ENCODE measurements at regions not wholly inside any gene's neighbourhood (a gene's known extent, or its start where the extent isn't known, plus 50 kb on each side); places are given as distances from the start of the nearest gene placed in this dataset.

GRCh38 chr5:86525622-86526021 is 92.1 kb upstream of the COX7C start:
- H3K27ac ChIP-seq (ENCODE audit: low read depth, low read length, poor library complexity, severe bottlenecking) = no peak overlapping the region
- POLR2A ChIA-PET (ENCODE audit: low non-redundant PET) = interaction anchor here (0.8 kb wide), 1 partner anchor 116 kb away, joined by 4 read pairs; no protein-coding TSS in a partner anchor
- H3K9me3 ChIP-seq (ENCODE audit: low read depth, low read length, poor library complexity, severe bottlenecking) = no peaks in the 10 kb centered on the region
- TF ChIP-seq EZH2 (IDR thresholded peaks at IDR 0.05; ENCODE audit: borderline replicate concordance, low read depth, low read length, poor library complexity, severe bottlenecking) = no peak
- no peaks in the 10 kb centered on the region for H3K36me3 ChIP-seq (ENCODE audit: insufficient read depth, low read length, poor library complexity, severe bottlenecking)
- intact Hi-C loops (cut with micrococcal nuclease; ENCODE audit: unreplicated experiment) = no loop called here
- no peak overlapping the region for H3K4me3 ChIP-seq (ENCODE audit: low read depth, low read length, poor library complexity, severe bottlenecking)
- no peaks in the 10 kb centered on the region for H3K27me3 ChIP-seq (replicated peaks; ENCODE audit: insufficient read depth, low read depth, low read length, poor library complexity)
- no peaks in the 10 kb centered on the region for H3K4me1 ChIP-seq (ENCODE audit: insufficient read depth, low read length, poor library complexity, severe bottlenecking)
- no TSS peak for BruUV-seq (replicated peaks)
- DNase-seq (ENCODE audit: low spot score) = no peak
- CTCF ChIA-PET = no interaction called here

GRCh38 chr5:86526811-86527348 is 90.9 kb upstream of the COX7C start:
- ChIA-PET CTCF (no interaction called here), POLR2A (ENCODE audit: low non-redundant PET) (no interaction called here)
- DNase-seq (ENCODE audit: low spot score) = no peak
- BruUV-seq (replicated peaks) = no TSS peak
- Histone ChIP-seq H3K4me3 (ENCODE audit: low read depth, low read length, poor library complexity, severe bottlenecking) (no peak overlapping the region), H3K27ac (ENCODE audit: low read depth, low read length, poor library complexity, severe bottlenecking) (no peak overlapping the region), H3K36me3 (ENCODE audit: insufficient read depth, low read length, poor library complexity, severe bottlenecking) (no peaks in the 10 kb centered on the region), H3K4me1 (ENCODE audit: insufficient read depth, low read length, poor library complexity, severe bottlenecking) (no peaks in the 10 kb centered on the region), H3K27me3 (replicated peaks; ENCODE audit: insufficient read depth, low read depth, low read length, poor library complexity) (no peaks in the 10 kb centered on the region), H3K9me3 (ENCODE audit: low read depth, low read length, poor library complexity, severe bottlenecking) (no peaks in the 10 kb centered on the region)
- TF ChIP-seq, protein P1, sequence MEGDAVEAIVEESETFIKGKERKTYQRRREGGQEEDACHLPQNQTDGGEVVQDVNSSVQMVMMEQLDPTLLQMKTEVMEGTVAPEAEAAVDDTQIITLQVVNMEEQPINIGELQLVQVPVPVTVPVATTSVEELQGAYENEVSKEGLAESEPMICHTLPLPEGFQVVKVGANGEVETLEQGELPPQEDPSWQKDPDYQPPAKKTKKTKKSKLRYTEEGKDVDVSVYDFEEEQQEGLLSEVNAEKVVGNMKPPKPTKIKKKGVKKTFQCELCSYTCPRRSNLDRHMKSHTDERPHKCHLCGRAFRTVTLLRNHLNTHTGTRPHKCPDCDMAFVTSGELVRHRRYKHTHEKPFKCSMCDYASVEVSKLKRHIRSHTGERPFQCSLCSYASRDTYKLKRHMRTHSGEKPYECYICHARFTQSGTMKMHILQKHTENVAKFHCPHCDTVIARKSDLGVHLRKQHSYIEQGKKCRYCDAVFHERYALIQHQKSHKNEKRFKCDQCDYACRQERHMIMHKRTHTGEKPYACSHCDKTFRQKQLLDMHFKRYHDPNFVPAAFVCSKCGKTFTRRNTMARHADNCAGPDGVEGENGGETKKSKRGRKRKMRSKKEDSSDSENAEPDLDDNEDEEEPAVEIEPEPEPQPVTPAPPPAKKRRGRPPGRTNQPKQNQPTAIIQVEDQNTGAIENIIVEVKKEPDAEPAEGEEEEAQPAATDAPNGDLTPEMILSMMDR (conservative IDR thresholded peaks at IDR 0.05; ENCODE audit: low read depth, low read length) = no peak
- TF ChIP-seq EZH2 (IDR thresholded peaks at IDR 0.05; ENCODE audit: borderline replicate concordance, low read depth, low read length, poor library complexity, severe bottlenecking) = no peak
- intact Hi-C loops (cut with micrococcal nuclease; ENCODE audit: unreplicated experiment) = no loop called here

- no peaks in the 10 kb centered on the region for H3K4me1 ChIP-seq (ENCODE audit: insufficient read depth, low read length, poor library complexity, severe bottlenecking)
- ChIA-PET CTCF (no interaction called here), POLR2A (ENCODE audit: low non-redundant PET) (no interaction called here)
- intact Hi-C loops (cut with micrococcal nuclease; ENCODE audit: unreplicated experiment) = no loop called here
- no peaks in the 10 kb centered on the region for H3K9me3 ChIP-seq (ENCODE audit: low read depth, low read length, poor library complexity, severe bottlenecking)
- no peaks in the 10 kb centered on the region for H3K36me3 ChIP-seq (ENCODE audit: insufficient read depth, low read length, poor library complexity, severe bottlenecking)
- H3K4me3 ChIP-seq (ENCODE audit: low read depth, low read length, poor library complexity, severe bottlenecking) = no peak overlapping the region
- no peak for DNase-seq (ENCODE audit: low spot score)
- BruUV-seq (replicated peaks) = no TSS peak
- no peak for TF ChIP-seq EZH2 (IDR thresholded peaks at IDR 0.05; ENCODE audit: borderline replicate concordance, low read depth, low read length, poor library complexity, severe bottlenecking)
- TF ChIP-seq, protein P1 (conservative IDR thresholded peaks at IDR 0.05; ENCODE audit: low read depth, low read length) = no peak
- H3K27ac ChIP-seq (ENCODE audit: low read depth, low read length, poor library complexity, severe bottlenecking) = no peak overlapping the region
- no peaks in the 10 kb centered on the region for H3K27me3 ChIP-seq (replicated peaks; ENCODE audit: insufficient read depth, low read depth, low read length, poor library complexity)
Observed at GRCh38 chr5:86532429-86532828, 85.3 kb upstream of the COX7C start.

- DNase-seq (ENCODE audit: low spot score) = no peak
- Histone ChIP-seq H3K9me3 (ENCODE audit: low read depth, low read length, poor library complexity, severe bottlenecking) (no peaks in the 10 kb centered on the region), H3K4me3 (ENCODE audit: low read depth, low read length, poor library complexity, severe bottlenecking) (no peak overlapping the region), H3K36me3 (ENCODE audit: insufficient read depth, low read length, poor library complexity, severe bottlenecking) (no peaks in the 10 kb centered on the region), H3K27me3 (replicated peaks; ENCODE audit: insufficient read depth, low read depth, low read length, poor library complexity) (no peaks in the 10 kb centered on the region), H3K27ac (ENCODE audit: low read depth, low read length, poor library complexity, severe bottlenecking) (no peak overlapping the region), H3K4me1 (ENCODE audit: insufficient read depth, low read length, poor library complexity, severe bottlenecking) (no peaks in the 10 kb centered on the region)
- intact Hi-C loops (cut with micrococcal nuclease; ENCODE audit: unreplicated experiment) = no loop called here
- TF ChIP-seq, protein P1 (conservative IDR thresholded peaks at IDR 0.05; ENCODE audit: low read depth, low read length) = no peak
- TF ChIP-seq EZH2 (IDR thresholded peaks at IDR 0.05; ENCODE audit: borderline replicate concordance, low read depth, low read length, poor library complexity, severe bottlenecking) = no peak
- ChIA-PET CTCF (no interaction called here), POLR2A (ENCODE audit: low non-redundant PET) (no interaction called here)
- BruUV-seq (replicated peaks) = no TSS peak
Observed at GRCh38 chr5:86536396-86536795, 81.3 kb upstream of the COX7C start.

Data from A673 (cell line).